DND-41 (cell line): ENCODE measurements at regions not wholly inside any gene's neighbourhood (a gene's known extent, or its start where the extent isn't known, plus 50 kb on each side); places are given as distances from the start of the nearest gene placed in this dataset.

ENCODE experiments used
- ATAC-seq: fragments of 200-7000 bp; cut with Tn5 transposase; 3 replicates; pipeline ENCODE4 v1.9.1; 2021; ENCODE audit warnings: low read depth; ENCODE audit not compliant: insufficient read depth
- DNase-seq: peaks from one replicate; pipeline ENCODE4 v3.0.0-alpha.2; 2020
- H2AFZ ChIP-seq: 2 replicates; pipeline ENCODE4 v1.6.0; 2012; ENCODE audit warnings: low read depth, low read length
- H3K27ac ChIP-seq: 2 replicates; pipeline ENCODE4 v1.5.1; 2012; ENCODE audit warnings: low read length, inconsistent platforms
- H3K27me3 ChIP-seq: fragments of 200-600 bp; sonication (generic); 2 replicates; pipeline ENCODE4 v1.6.0; 2012; ENCODE audit warnings: low read length, mild to moderate bottlenecking, inconsistent platforms; ENCODE audit not compliant: insufficient read depth, poor library complexity
- H3K36me3 ChIP-seq: 2 replicates; pipeline ENCODE4 v1.5.1; 2012; ENCODE audit warnings: low read length, inconsistent platforms; ENCODE audit not compliant: insufficient read depth
- H3K4me1 ChIP-seq: 2 replicates; pipeline ENCODE4 v1.5.1; 2012; ENCODE audit warnings: mild to moderate bottlenecking, low read length; ENCODE audit not compliant: insufficient read depth
- H3K4me2 ChIP-seq: 2 replicates; pipeline ENCODE4 v1.6.0; 2012; ENCODE audit warnings: mild to moderate bottlenecking, moderate library complexity, low read length, inconsistent platforms; ENCODE audit not compliant: insufficient read depth
- H3K4me3 ChIP-seq, 2 experiments: fragments of 200-600 bp in 1 of 2; shearing (Covaris generic) in 1 of 2; 2 replicates each; pipeline ENCODE4 v1.5.1; 2012 to 2016; ENCODE audit warnings: inconsistent platforms in 2 of 2, low read length in 2 of 2, mild to moderate bottlenecking in 2 of 2, low read depth in 1 of 2, moderate library complexity in 1 of 2
- H3K79me2 ChIP-seq: 2 replicates; pipeline ENCODE4 v1.6.0; 2012; ENCODE audit warnings: low read length, inconsistent platforms; ENCODE audit not compliant: insufficient read depth
- H3K9ac ChIP-seq: 2 replicates; pipeline ENCODE4 v1.6.0; 2012; ENCODE audit warnings: low read depth, mild to moderate bottlenecking, inconsistent platforms, low read length, moderate library complexity
- H3K9me3 ChIP-seq: 2 replicates; pipeline ENCODE4 v1.5.1; 2012; ENCODE audit warnings: low read length, moderate library complexity, mild to moderate bottlenecking, inconsistent platforms; ENCODE audit not compliant: insufficient read depth, severe bottlenecking
- H4K20me1 ChIP-seq: 2 replicates; pipeline ENCODE4 v1.6.0; 2012; ENCODE audit warnings: low read length; ENCODE audit not compliant: insufficient read depth
- EZH2 ChIP-seq: IDR thresholded peaks from 3 replicates; pipeline ENCODE4 v1.6.1; 2012; ENCODE audit warnings: borderline replicate concordance, low read depth, mild to moderate bottlenecking, moderate library complexity, low read length, inconsistent platforms; ENCODE audit not compliant: severe bottlenecking
- TF ChIP-seq, protein P1 (sequence below): IDR thresholded peaks from 2 replicates; pipeline ENCODE4 v1.5.1; 2012; ENCODE audit warnings: borderline replicate concordance, low read length, moderate library complexity, mild to moderate bottlenecking; ENCODE audit not compliant: poor library complexity, severe bottlenecking; ENCODE audit errors: extremely low read depth

DNA sequence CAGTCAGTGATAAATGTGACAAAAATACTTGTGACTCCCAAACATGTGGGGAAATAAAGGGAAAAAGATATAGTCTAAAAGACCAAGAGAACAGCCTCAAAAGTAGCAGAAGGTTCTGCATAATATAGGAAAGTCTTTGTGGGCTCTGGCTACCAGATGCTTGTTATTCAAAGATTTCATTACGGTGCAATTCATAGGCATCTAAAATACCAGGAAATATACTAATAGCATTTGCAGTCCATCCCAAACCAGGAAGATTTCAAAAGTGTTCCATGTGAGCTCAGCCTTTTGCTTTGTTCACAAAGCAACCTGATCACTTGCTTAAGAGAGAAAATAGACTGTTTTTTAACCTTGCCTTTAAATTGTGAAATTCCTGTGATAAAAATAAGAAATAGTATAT is 506.7 kb upstream of the MARCKS start:
- H3K27me3 ChIP-seq = no peaks in the 10 kb centered on the region
- TF ChIP-seq, protein P1, sequence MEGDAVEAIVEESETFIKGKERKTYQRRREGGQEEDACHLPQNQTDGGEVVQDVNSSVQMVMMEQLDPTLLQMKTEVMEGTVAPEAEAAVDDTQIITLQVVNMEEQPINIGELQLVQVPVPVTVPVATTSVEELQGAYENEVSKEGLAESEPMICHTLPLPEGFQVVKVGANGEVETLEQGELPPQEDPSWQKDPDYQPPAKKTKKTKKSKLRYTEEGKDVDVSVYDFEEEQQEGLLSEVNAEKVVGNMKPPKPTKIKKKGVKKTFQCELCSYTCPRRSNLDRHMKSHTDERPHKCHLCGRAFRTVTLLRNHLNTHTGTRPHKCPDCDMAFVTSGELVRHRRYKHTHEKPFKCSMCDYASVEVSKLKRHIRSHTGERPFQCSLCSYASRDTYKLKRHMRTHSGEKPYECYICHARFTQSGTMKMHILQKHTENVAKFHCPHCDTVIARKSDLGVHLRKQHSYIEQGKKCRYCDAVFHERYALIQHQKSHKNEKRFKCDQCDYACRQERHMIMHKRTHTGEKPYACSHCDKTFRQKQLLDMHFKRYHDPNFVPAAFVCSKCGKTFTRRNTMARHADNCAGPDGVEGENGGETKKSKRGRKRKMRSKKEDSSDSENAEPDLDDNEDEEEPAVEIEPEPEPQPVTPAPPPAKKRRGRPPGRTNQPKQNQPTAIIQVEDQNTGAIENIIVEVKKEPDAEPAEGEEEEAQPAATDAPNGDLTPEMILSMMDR = no peak
- TF ChIP-seq EZH2 = no peak
- no peak overlapping the region for H3K4me3 ChIP-seq
- no peaks in the 10 kb centered on the region for H3K79me2 ChIP-seq
- no peaks in the 10 kb centered on the region for H4K20me1 ChIP-seq
- ATAC-seq (no peak), DNase-seq (no peak)
- no peak overlapping the region for H3K9ac ChIP-seq
- H3K4me2 ChIP-seq = no peak overlapping the region
- no peak overlapping the region for H3K27ac ChIP-seq
- no peaks in the 10 kb centered on the region for H3K36me3 ChIP-seq
- H3K9me3 ChIP-seq = no peaks in the 10 kb centered on the region
- no peaks in the 10 kb centered on the region for H3K4me1 ChIP-seq
- no peak overlapping the region for H2AFZ ChIP-seq

DNA sequence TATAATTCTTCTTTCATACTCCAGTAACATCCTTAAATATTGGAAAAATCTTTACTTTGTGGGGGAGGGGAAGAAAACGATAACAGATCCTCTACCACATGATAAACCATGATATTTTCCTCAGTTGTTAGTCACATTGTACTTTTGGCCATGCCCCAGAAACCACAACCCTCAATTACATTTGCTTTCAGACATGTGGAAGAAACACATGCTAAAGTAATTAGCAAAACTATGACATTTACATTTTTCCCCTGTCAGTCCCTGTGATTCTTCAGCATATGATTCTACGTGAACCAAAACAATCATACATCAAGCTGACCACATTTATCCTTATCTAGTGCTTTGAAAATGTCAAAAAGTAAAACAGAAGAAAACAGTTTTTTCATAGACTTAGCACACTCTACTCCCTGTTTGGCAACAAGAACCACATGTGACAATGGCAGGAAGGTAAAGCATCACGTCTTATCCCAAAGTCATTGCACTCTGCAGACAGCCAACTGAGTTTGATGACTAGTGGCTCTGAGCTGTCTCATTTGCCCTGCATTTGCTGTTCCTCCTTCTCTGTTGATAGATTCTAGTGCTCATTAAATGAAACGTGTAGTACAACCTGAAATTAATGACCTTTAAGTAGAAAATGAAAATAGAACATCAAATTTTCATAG is 505.8 kb upstream of the MARCKS start:
- Histone ChIP-seq H3K27me3 (peaks cover 4% of the 10 kb centered on the region), H2AFZ (no peak overlapping the region), H3K4me2 (no peak overlapping the region), H3K9ac (no peak overlapping the region), H4K20me1 (no peaks in the 10 kb centered on the region), H3K9me3 (no peaks in the 10 kb centered on the region), H3K36me3 (no peaks in the 10 kb centered on the region), H3K4me3 (no peak overlapping the region), H3K79me2 (no peaks in the 10 kb centered on the region), H3K27ac (no peak overlapping the region), H3K4me1 (no peaks in the 10 kb centered on the region)
- TF ChIP-seq, protein P1 = no peak
- no peak for TF ChIP-seq EZH2
- DNase-seq (no peak), ATAC-seq (no peak)

DNA sequence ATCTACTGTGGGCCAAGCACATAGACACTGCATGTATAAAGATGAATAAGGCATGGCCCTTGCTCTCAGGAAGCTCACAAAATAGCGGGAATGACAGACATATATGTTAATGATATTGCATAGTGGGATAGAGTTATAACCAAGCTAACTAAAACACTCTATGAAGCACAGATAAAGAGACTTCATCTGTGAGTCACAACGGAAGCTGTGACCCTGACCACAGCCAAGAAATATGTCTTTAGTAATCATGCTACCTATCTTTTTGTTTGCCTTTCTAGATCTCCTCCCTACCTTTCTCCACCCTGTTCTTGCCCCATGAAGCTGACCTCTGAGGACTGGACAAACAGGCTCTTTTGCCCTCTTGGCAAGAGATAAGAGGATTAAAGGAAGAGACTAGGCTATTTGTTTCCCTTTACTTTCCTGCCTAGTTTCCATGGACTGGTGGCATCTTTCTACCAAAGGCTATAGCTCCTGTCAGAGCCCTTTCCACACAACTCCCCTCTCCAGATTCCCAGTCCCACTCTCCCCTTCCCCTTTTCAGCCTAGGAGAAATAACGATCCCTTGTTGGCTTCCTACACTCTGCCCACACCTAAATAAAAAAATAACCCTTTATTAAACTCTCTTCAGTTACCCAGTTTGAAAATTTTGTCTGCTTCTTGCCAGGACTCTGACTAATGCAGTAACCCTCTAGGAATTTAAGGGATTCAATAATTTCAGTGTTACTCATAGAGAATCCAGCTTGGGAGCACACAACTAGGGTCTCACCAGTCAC is 504.9 kb upstream of the MARCKS start:
- no peaks in the 10 kb centered on the region for H3K36me3 ChIP-seq
- DNase-seq (no peak), ATAC-seq (no peak)
- H2AFZ ChIP-seq = no peak overlapping the region
- H3K4me2 ChIP-seq = no peak overlapping the region
- H3K9ac ChIP-seq = no peak overlapping the region
- no peak for TF ChIP-seq EZH2
- TF ChIP-seq, protein P1 = no peak
- H3K4me3 ChIP-seq = no peak overlapping the region
- no peaks in the 10 kb centered on the region for H3K4me1 ChIP-seq
- no peaks in the 10 kb centered on the region for H4K20me1 ChIP-seq
- H3K9me3 ChIP-seq = no peaks in the 10 kb centered on the region
- H3K27me3 ChIP-seq = peaks cover 7% of the 10 kb centered on the region
- no peaks in the 10 kb centered on the region for H3K79me2 ChIP-seq
- H3K27ac ChIP-seq = no peak overlapping the region
